GM12878 (cell line): ENCODE measurements at regions not wholly inside any gene's neighbourhood (a gene's known extent, or its start where the extent isn't known, plus 50 kb on each side); places are given as distances from the start of the nearest gene placed in this dataset.
A peak's percentile ranks its signal among the peaks of the same experiment; 100 is the strongest.

Experiments used
- CBFB ChIP-seq: IDR thresholded peaks from 2 replicates; pipeline ENCODE4 v1.6.1; 2016; ENCODE audit warnings: antibody characterized with exemption, low read depth
- CTCF ChIP-seq, 3 experiments: IDR thresholded peaks in 2 of 3; conservative IDR thresholded peaks in 1 of 3; 2 replicates each; pipeline ENCODE4 v1.5.1; 2011; ENCODE audit warnings: low read depth in 3 of 3, low read length in 3 of 3, mild to moderate bottlenecking in 3 of 3, control low read depth in 2 of 3, moderate library complexity in 2 of 3, inconsistent platforms in 1 of 3, mixed read lengths in 1 of 3; ENCODE audit not compliant: control insufficient read depth in 2 of 3, insufficient read depth in 1 of 3; ENCODE audit errors: extremely low read depth in 1 of 3
- EP300 ChIP-seq, 2 experiments: fragments of 150-350 bp in 1 of 2; IDR thresholded peaks; 2 replicates each; pipeline ENCODE4 v1.6.1; 2011 to 2012; ENCODE audit warnings: low read depth in 2 of 2, low read length in 2 of 2, borderline replicate concordance in 1 of 2, improper control_type of control experiment in 1 of 2, inconsistent platforms in 1 of 2; ENCODE audit not compliant: control insufficient read depth in 1 of 2
- EZH2 ChIP-seq: IDR thresholded peaks from 2 replicates; pipeline ENCODE4 v1.6.1; 2012; ENCODE audit warnings: low read depth, mild to moderate bottlenecking, control low read depth, inconsistent platforms, low read length, borderline replicate concordance; ENCODE audit not compliant: control insufficient read depth
- HCFC1 ChIP-seq: fragments of 150-350 bp; IDR thresholded peaks from 2 replicates; pipeline ENCODE4 v1.6.1; 2014; ENCODE audit warnings: low read length
- IKZF1 ChIP-seq: fragments of 450-650 bp; conservative IDR thresholded peaks from 2 replicates; pipeline ENCODE4 v1.6.1; 2017; ENCODE audit warnings: antibody characterized with exemption, mild to moderate bottlenecking
- KLF5 ChIP-seq: fragments of 450-650 bp; IDR thresholded peaks from 2 replicates; pipeline ENCODE4 v1.6.1; 2014; ENCODE audit warnings: mild to moderate bottlenecking; ENCODE audit not compliant: partially characterized antibody
- MYB ChIP-seq: fragments of 150-350 bp; IDR thresholded peaks from 2 replicates; pipeline ENCODE4 v1.6.1; 2014; ENCODE audit warnings: mild to moderate bottlenecking, low read depth, low read length, borderline replicate concordance
- NR2C1 ChIP-seq: fragments of 450-650 bp; IDR thresholded peaks from 2 replicates; pipeline ENCODE4 v1.6.1; 2017; ENCODE audit warnings: antibody characterized with exemption, mild to moderate bottlenecking, moderate library complexity
- RAD21 ChIP-seq: IDR thresholded peaks from 2 replicates; pipeline ENCODE4 v1.6.1; 2011; ENCODE audit warnings: mild to moderate bottlenecking, low read depth, low read length, moderate library complexity; ENCODE audit not compliant: insufficient read depth
- REST ChIP-seq: IDR thresholded peaks from 2 replicates; pipeline ENCODE4 v1.6.1; 2012; ENCODE audit warnings: mild to moderate bottlenecking, low read depth, low read length
- SMAD5 ChIP-seq: IDR thresholded peaks from 2 replicates; pipeline ENCODE4 v1.6.1; 2016; ENCODE audit warnings: antibody characterized with exemption, low read depth
- SMC3 ChIP-seq: IDR thresholded peaks from 2 replicates; pipeline ENCODE4 v1.6.1; 2011; ENCODE audit warnings: low read length, improper control_type of control experiment, borderline replicate concordance
- SRF ChIP-seq, 2 experiments: IDR thresholded peaks; 2 replicates each; pipeline ENCODE4 v1.6.1; 2011; ENCODE audit warnings: low read depth in 2 of 2, low read length in 2 of 2, mild to moderate bottlenecking in 1 of 2, moderate library complexity in 1 of 2
- ZNF217 ChIP-seq: fragments of 450-650 bp; IDR thresholded peaks from 2 replicates; pipeline ENCODE4 v1.6.1; 2017; ENCODE audit warnings: antibody characterized with exemption, mild to moderate bottlenecking
- ZZZ3 ChIP-seq: IDR thresholded peaks from 2 replicates; pipeline ENCODE4 v1.6.1; 2011; ENCODE audit warnings: low read depth; ENCODE audit not compliant: control insufficient read depth, insufficient read length
- TF ChIP-seq, protein P1 (sequence below): fragments of 450-650 bp; IDR thresholded peaks from 2 replicates; pipeline ENCODE4 v1.6.1; 2017; ENCODE audit warnings: mild to moderate bottlenecking, moderate library complexity
- TF ChIP-seq, protein P2 (sequence below): fragments of 450-650 bp; IDR thresholded peaks from 2 replicates; pipeline ENCODE4 v1.6.1; 2017; ENCODE audit warnings: mild to moderate bottlenecking

DNA sequence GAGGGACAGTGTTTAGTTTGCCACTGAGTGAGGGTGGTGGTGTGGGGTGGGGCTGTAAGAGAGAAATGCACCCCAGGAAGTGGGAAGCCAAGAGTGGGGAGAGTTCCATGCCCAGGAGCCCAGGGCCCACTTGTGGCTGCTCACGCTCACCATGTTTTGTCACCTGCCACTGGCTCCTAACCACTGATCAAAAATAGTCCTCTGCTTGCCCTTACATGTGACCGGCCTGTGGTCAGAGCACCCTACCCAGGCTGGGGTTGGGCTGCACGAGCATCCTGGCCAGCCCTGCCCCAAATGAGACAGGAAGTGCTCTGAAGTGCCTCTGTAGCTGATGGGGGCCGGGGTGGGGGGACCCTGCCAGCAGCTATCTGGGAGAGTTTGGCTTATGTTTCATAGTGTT, 216.3 kb downstream of the RPLP1 start (continued):
- TF ChIP-seq, protein P1, sequence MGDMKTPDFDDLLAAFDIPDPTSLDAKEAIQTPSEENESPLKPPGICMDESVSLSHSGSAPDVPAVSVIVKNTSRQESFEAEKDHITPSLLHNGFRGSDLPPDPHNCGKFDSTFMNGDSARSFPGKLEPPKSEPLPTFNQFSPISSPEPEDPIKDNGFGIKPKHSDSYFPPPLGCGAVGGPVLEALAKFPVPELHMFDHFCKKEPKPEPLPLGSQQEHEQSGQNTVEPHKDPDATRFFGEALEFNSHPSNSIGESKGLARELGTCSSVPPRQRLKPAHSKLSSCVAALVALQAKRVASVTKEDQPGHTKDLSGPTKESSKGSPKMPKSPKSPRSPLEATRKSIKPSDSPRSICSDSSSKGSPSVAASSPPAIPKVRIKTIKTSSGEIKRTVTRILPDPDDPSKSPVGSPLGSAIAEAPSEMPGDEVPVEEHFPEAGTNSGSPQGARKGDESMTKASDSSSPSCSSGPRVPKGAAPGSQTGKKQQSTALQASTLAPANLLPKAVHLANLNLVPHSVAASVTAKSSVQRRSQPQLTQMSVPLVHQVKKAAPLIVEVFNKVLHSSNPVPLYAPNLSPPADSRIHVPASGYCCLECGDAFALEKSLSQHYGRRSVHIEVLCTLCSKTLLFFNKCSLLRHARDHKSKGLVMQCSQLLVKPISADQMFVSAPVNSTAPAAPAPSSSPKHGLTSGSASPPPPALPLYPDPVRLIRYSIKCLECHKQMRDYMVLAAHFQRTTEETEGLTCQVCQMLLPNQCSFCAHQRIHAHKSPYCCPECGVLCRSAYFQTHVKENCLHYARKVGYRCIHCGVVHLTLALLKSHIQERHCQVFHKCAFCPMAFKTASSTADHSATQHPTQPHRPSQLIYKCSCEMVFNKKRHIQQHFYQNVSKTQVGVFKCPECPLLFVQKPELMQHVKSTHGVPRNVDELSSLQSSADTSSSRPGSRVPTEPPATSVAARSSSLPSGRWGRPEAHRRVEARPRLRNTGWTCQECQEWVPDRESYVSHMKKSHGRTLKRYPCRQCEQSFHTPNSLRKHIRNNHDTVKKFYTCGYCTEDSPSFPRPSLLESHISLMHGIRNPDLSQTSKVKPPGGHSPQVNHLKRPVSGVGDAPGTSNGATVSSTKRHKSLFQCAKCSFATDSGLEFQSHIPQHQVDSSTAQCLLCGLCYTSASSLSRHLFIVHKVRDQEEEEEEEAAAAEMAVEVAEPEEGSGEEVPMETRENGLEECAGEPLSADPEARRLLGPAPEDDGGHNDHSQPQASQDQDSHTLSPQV, result no peak
- TF ChIP-seq MYB, result no peak
- TF ChIP-seq HCFC1, result no peak
- TF ChIP-seq IKZF1, result peak; percentile 96
- no peak for TF ChIP-seq SRF (IDR thresholded peaks at IDR 0.05; ENCODE audit: low read depth in 2 of 2, low read length in 2 of 2)
- no peak for TF ChIP-seq SMAD5
- TF ChIP-seq CTCF (IDR thresholded peaks at IDR 0.05 in 2 of 3, conservative IDR thresholded peaks at IDR 0.05 in 1 of 3; ENCODE audit: control insufficient read depth in 2 of 3, extremely low read depth in 1 of 3, insufficient read depth in 1 of 3, low read depth in 3 of 3, low read length in 3 of 3), result no peak
- TF ChIP-seq, protein P2, sequence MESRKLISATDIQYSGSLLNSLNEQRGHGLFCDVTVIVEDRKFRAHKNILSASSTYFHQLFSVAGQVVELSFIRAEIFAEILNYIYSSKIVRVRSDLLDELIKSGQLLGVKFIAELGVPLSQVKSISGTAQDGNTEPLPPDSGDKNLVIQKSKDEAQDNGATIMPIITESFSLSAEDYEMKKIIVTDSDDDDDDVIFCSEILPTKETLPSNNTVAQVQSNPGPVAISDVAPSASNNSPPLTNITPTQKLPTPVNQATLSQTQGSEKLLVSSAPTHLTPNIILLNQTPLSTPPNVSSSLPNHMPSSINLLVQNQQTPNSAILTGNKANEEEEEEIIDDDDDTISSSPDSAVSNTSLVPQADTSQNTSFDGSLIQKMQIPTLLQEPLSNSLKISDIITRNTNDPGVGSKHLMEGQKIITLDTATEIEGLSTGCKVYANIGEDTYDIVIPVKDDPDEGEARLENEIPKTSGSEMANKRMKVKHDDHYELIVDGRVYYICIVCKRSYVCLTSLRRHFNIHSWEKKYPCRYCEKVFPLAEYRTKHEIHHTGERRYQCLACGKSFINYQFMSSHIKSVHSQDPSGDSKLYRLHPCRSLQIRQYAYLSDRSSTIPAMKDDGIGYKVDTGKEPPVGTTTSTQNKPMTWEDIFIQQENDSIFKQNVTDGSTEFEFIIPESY, result no peak
- TF ChIP-seq CBFB, result peak; percentile 71
- TF ChIP-seq EZH2, result no peak
- no peak for TF ChIP-seq KLF5
- no peak for TF ChIP-seq ZZZ3
- no peak for TF ChIP-seq SMC3
- peak; percentile 54 to 80; a peak in 3 of 4 replicates for TF ChIP-seq EP300 (IDR thresholded peaks at IDR 0.05; ENCODE audit: borderline replicate concordance in 1 of 2, control insufficient read depth in 1 of 2, low read depth in 2 of 2, low read length in 2 of 2)
- TF ChIP-seq ZNF217, result 0 out of 2 replicates have a peak, but pooled peaks have one; percentile 18
- no peak for TF ChIP-seq NR2C1
- no peak for TF ChIP-seq RAD21
- no peak for TF ChIP-seq REST
